GM21390 (cell line): ENCODE measurements at regions not wholly inside any gene's neighbourhood (a gene's known extent, or its start where the extent isn't known, plus 50 kb on each side); places are given as distances from the start of the nearest gene placed in this dataset.

ENCODE experiments used
- ATAC-seq: cut with Tn5 transposase; IDR thresholded peaks from one replicate; pipeline ENCODE4 v1.9.1; 2021; ENCODE audit not compliant: unreplicated experiment

GRCh38 chr6:48057601-48058000 lies 53.4 kb downstream of the PTCHD4 start:
- ATAC-seq = no peak

- no peak for ATAC-seq
Observed at GRCh38 chr6:48048451-48049146, 62.4 kb downstream of the PTCHD4 start.

- ATAC-seq = no peak
Observed at GRCh38 chr6:48041894-48042293, 69.1 kb downstream of the PTCHD4 start.

GRCh38 chr6:48037946-48038345 lies 73.1 kb downstream of the PTCHD4 start:
- ATAC-seq = no peak

- ATAC-seq = no peak
Observed at GRCh38 chr6:48036316-48036715, 74.7 kb downstream of the PTCHD4 start.

GRCh38 chr6:48032151-48032550 lies 78.8 kb downstream of the PTCHD4 start:
- ATAC-seq = no peak

GRCh38 chr6:48031711-48032110 lies 79.3 kb downstream of the PTCHD4 start:
- ATAC-seq = no peak

GRCh38 chr6:48027704-48028435 lies 83.1 kb downstream of the PTCHD4 start:
- no peak for ATAC-seq

- ATAC-seq = no peak
Observed at GRCh38 chr6:48024956-48025355, 86.0 kb downstream of the PTCHD4 start.

- ATAC-seq = no peak
Observed at GRCh38 chr6:48021904-48022303, 89.1 kb downstream of the PTCHD4 start.

- ATAC-seq = no peak
Observed at GRCh38 chr6:48016020-48016755, 94.8 kb downstream of the PTCHD4 start.

GRCh38 chr6:47992809-47993208 lies 118.2 kb downstream of the PTCHD4 start:
- ATAC-seq = no peak

GRCh38 chr6:47983491-47983890 lies 127.5 kb downstream of the PTCHD4 start:
- no peak for ATAC-seq

GRCh38 chr6:47977314-47977713 lies 133.7 kb downstream of the PTCHD4 start:
- no peak for ATAC-seq

- no peak for ATAC-seq
Observed at GRCh38 chr6:47974106-47974505, 136.9 kb downstream of the PTCHD4 start.

GRCh38 chr6:47970826-47971225 lies 140.2 kb downstream of the PTCHD4 start:
- no peak for ATAC-seq

- peak; percentile 81 for ATAC-seq
Observed at GRCh38 chr6:47967843-47968242, 143.2 kb downstream of the PTCHD4 start.

GRCh38 chr6:47964969-47965368 lies 146.0 kb downstream of the PTCHD4 start:
- ATAC-seq = no peak

- no peak for ATAC-seq
Observed at GRCh38 chr6:47952640-47953039, 158.4 kb downstream of the PTCHD4 start.

GRCh38 chr6:47944846-47945245 lies 163.0 kb downstream of the OPN5 start:
- ATAC-seq = no peak

GRCh38 chr6:47938405-47938804 lies 156.6 kb downstream of the OPN5 start:
- ATAC-seq = no peak

- no peak for ATAC-seq
Observed at GRCh38 chr6:47936820-47937219, 155.0 kb downstream of the OPN5 start.
